Endothelial cell of umbilical vein (primary cell): ENCODE measurements at regions not wholly inside any gene's neighbourhood (a gene's known extent, or its start where the extent isn't known, plus 50 kb on each side); places are given as distances from the start of the nearest gene placed in this dataset.

Experiments
- BruUV-seq: library from RNA; stranded (reverse); fragments of 400-500 nt; replicated peaks from 2 replicates; lab custom pipeline; 2021; lab: Mats Ljungman, UMichigan
- CTCF ChIA-PET: fragments of 300-600, 350-600 bp; sonication (Branson Sonifier 250); formaldehyde crosslinking; loops from one replicate; lab custom pipeline; 2021; ENCODE audit warnings: antibody characterized with exemption, inconsistent platforms; lab: Charles Lee
- POLR2A ChIA-PET: fragments of 300-600, 350-600 bp; sonication (Branson Sonifier 250); formaldehyde crosslinking; loops from one replicate; lab custom pipeline; 2021; ENCODE audit warnings: antibody characterized with exemption, inconsistent platforms; lab: Charles Lee
- DNase-seq: peaks from one replicate; pipeline ENCODE4 v3.0.0-alpha.2; 2011; ENCODE audit warnings: low read depth, low spot score
- FAIRE-seq: peaks from 2 replicates; lab custom pipeline; 2011; peaks lifted over from hg19 to GRCh38; lab: Jason Lieb, UNC
- H2AFZ ChIP-seq: 2 replicates; pipeline ENCODE4 v1.6.0; 2012; ENCODE audit warnings: low read depth, low read length, control low read depth, inconsistent platforms
- H3K27ac ChIP-seq: 2 replicates; pipeline ENCODE4 v1.5.1; 2011; ENCODE audit warnings: low read depth, mild to moderate bottlenecking, control low read depth, low read length, moderate library complexity; ENCODE audit not compliant: insufficient read depth
- H3K27me3 ChIP-seq, 2 experiments: 2 replicates each; pipeline versions ENCODE4 v1.6.0 to v1.6.1; 2011; ENCODE audit warnings: low read length in 2 of 2, mixed read lengths in 1 of 2; ENCODE audit not compliant: control insufficient read depth in 2 of 2, insufficient read depth in 2 of 2
- H3K36me3 ChIP-seq, 2 experiments: 2 replicates in 1 of 2; 3 replicates in 1 of 2; pipeline ENCODE4 v1.5.1; 2011; ENCODE audit warnings: low read length in 2 of 2, mild to moderate bottlenecking in 1 of 2, moderate library complexity in 1 of 2; ENCODE audit not compliant: control insufficient read depth in 2 of 2, insufficient read depth in 2 of 2; ENCODE audit errors: extremely low read depth in 1 of 2
- H3K4me1 ChIP-seq: 3 replicates; pipeline ENCODE4 v1.5.1; 2011; ENCODE audit warnings: mild to moderate bottlenecking, low read length; ENCODE audit not compliant: control insufficient read depth, insufficient read depth; ENCODE audit errors: extremely low read depth
- H3K4me2 ChIP-seq: 2 replicates; pipeline ENCODE4 v1.6.1; 2011; ENCODE audit warnings: low read length, control low read depth, mixed read lengths; ENCODE audit not compliant: insufficient read depth
- H3K4me3 ChIP-seq, 3 experiments: fragments of 200-600 bp in 1 of 3; sonication (generic), shearing (Covaris generic) in 1 of 3; replicated peaks in 1 of 3; 2 replicates each; pipeline ENCODE4 v1.5.1; 2011 to 2016; ENCODE audit warnings: control low read depth in 3 of 3, low read length in 3 of 3, mild to moderate bottlenecking in 2 of 3, inconsistent platforms in 1 of 3, low read depth in 1 of 3, moderate library complexity in 1 of 3; ENCODE audit not compliant: insufficient read depth in 1 of 3
- H3K79me2 ChIP-seq: 2 replicates; pipeline ENCODE4 v1.6.0; 2012; ENCODE audit warnings: low read length, inconsistent platforms; ENCODE audit not compliant: control insufficient read depth, insufficient read depth
- H3K9ac ChIP-seq: replicated peaks from 2 replicates; pipeline ENCODE3; 2011; ENCODE audit warnings: low read length, control low read depth; ENCODE audit not compliant: insufficient read depth; ENCODE audit errors: extremely low read depth
- H3K9me1 ChIP-seq: replicated peaks from 3 replicates; pipeline ENCODE4 v1.6.0; 2011; ENCODE audit warnings: mild to moderate bottlenecking, low read length; ENCODE audit not compliant: control insufficient read depth, insufficient read depth; ENCODE audit errors: extremely low read depth
- H3K9me3 ChIP-seq: replicated peaks from 2 replicates; pipeline ENCODE4 v1.5.1; 2012; ENCODE audit warnings: low read length, inconsistent platforms; ENCODE audit not compliant: control insufficient read depth, insufficient read depth
- H4K20me1 ChIP-seq: replicated peaks from 2 replicates; pipeline ENCODE3; 2011; ENCODE audit warnings: mild to moderate bottlenecking, low read length; ENCODE audit not compliant: control insufficient read depth, insufficient read depth; ENCODE audit errors: extremely low read depth
- EZH2 ChIP-seq: IDR thresholded peaks from 2 replicates; pipeline ENCODE4 v1.6.1; 2012; ENCODE audit warnings: borderline replicate concordance, low read depth, mild to moderate bottlenecking, moderate library complexity, low read length, inconsistent platforms; ENCODE audit not compliant: severe bottlenecking
- FOS ChIP-seq: IDR thresholded peaks from 2 replicates; pipeline ENCODE4 v1.6.1; 2011; ENCODE audit warnings: mild to moderate bottlenecking, low read length, moderate library complexity, borderline replicate concordance; ENCODE audit not compliant: insufficient read depth
- GATA2 ChIP-seq: IDR thresholded peaks from 2 replicates; pipeline ENCODE4 v1.7.0; 2011; ENCODE audit warnings: low read depth, mild to moderate bottlenecking, moderate library complexity, mixed read lengths, low read length; ENCODE audit not compliant: insufficient read length, insufficient read depth
- JUN ChIP-seq: IDR thresholded peaks from 2 replicates; pipeline ENCODE4 v1.6.1; 2011; ENCODE audit warnings: borderline replicate concordance, low read depth; ENCODE audit not compliant: insufficient read length, insufficient read depth
- MAX ChIP-seq: IDR thresholded peaks from 2 replicates; pipeline ENCODE4 v1.6.1; 2011; ENCODE audit not compliant: insufficient read depth, insufficient read length
- MYC ChIP-seq: IDR thresholded peaks from one replicate; pipeline ENCODE4 v1.6.1; 2011; ENCODE audit warnings: mild to moderate bottlenecking, low read depth, low read length
- POLR2A ChIP-seq: IDR thresholded peaks from 2 replicates; pipeline ENCODE4 v1.6.1; 2012; ENCODE audit warnings: low read depth, mild to moderate bottlenecking, control low read depth, low read length
- POLR2AphosphoS5 ChIP-seq: IDR thresholded peaks from 2 replicates; pipeline ENCODE4 v1.6.1; 2012; ENCODE audit warnings: low read depth, mild to moderate bottlenecking, control low read depth, low read length, moderate library complexity; ENCODE audit not compliant: insufficient read depth
- dilution Hi-C: fragments of 300-500 bp; cut with MboI; formaldehyde crosslinking; loops from one replicate; pipeline ENCODE4 v1.15.0; 2019; ENCODE audit warnings: low sequenced_read_pairs; ENCODE audit not compliant: extremely low pct_ligation_motif_present
- intact Hi-C: fragments of 100-400 bp; cut with micrococcal nuclease; formaldehyde crosslinking; loops from one replicate; pipeline ENCODE4 v1.10.0; 2022
- TF ChIP-seq, protein P1 (sequence below), 2 donors: IDR thresholded peaks; 1 replicate in 1 of 2; 2 replicates in 1 of 2; pipeline ENCODE4 v1.5.1; 2011; ENCODE audit warnings: low read length in 2 of 2, mild to moderate bottlenecking in 2 of 2, moderate library complexity in 2 of 2, control low read depth in 1 of 2, inconsistent platforms in 1 of 2, low read depth in 1 of 2; ENCODE audit not compliant: insufficient read depth in 1 of 2; ENCODE audit errors: extremely low read depth in 1 of 2

DNA sequence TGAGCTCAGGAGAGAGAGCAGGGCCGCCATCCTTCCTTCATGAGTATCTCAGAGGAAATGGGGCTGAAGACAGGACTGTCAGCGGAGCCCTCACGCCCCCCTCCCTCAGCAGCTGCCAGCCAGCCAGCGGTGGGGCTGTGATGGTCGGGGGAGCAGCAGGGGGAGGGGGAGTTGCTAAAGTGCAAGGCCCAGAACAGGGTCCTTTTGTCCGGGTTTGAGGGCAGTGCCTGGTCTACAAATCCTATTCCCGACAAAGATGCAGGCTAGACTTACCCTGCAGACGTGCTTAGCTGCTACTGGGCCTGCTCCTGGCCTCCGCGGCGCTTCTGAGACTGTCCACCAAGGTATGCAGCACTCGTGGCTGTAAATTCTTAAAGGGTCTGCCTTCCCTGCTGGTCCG lies 593.4 kb upstream of the CDH4 start:
- Histone ChIP-seq H2AFZ (no peak overlapping the region), H3K36me3 (no peaks in the 10 kb centered on the region), H4K20me1 (no peaks in the 10 kb centered on the region), H3K4me1 (no peaks in the 10 kb centered on the region), H3K9me1 (no peaks in the 10 kb centered on the region), H3K27ac (no peak overlapping the region), H3K9ac (no peak overlapping the region), H3K4me3 (no peak overlapping the region), H3K9me3 (peaks cover 11% of the 10 kb centered on the region), H3K4me2 (no peak overlapping the region), H3K27me3 (no peaks in the 10 kb centered on the region), H3K79me2 (no peaks in the 10 kb centered on the region)
- POLR2A ChIA-PET, result no interaction called here
- intact Hi-C loops, result no loop called here
- no peak for TF ChIP-seq MYC
- no peak for TF ChIP-seq MAX
- TF ChIP-seq, protein P1, sequence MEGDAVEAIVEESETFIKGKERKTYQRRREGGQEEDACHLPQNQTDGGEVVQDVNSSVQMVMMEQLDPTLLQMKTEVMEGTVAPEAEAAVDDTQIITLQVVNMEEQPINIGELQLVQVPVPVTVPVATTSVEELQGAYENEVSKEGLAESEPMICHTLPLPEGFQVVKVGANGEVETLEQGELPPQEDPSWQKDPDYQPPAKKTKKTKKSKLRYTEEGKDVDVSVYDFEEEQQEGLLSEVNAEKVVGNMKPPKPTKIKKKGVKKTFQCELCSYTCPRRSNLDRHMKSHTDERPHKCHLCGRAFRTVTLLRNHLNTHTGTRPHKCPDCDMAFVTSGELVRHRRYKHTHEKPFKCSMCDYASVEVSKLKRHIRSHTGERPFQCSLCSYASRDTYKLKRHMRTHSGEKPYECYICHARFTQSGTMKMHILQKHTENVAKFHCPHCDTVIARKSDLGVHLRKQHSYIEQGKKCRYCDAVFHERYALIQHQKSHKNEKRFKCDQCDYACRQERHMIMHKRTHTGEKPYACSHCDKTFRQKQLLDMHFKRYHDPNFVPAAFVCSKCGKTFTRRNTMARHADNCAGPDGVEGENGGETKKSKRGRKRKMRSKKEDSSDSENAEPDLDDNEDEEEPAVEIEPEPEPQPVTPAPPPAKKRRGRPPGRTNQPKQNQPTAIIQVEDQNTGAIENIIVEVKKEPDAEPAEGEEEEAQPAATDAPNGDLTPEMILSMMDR (IDR thresholded peaks at IDR 0.05; ENCODE audit: extremely low read depth in 1 of 2, insufficient read depth in 1 of 2, low read depth in 1 of 2, low read length in 2 of 2), result no peak
- no peak for TF ChIP-seq GATA2
- TF ChIP-seq FOS, result no peak
- TF ChIP-seq EZH2, result no peak
- TF ChIP-seq JUN, result no peak
- TF ChIP-seq POLR2AphosphoS5, result no peak
- no peak for TF ChIP-seq POLR2A
- dilution Hi-C loops, result no loop called here
- DNase-seq (no peak), FAIRE-seq (no peak)
- CTCF ChIA-PET, result no interaction called here
- no TSS peak for BruUV-seq
